K562 (cell line): ENCODE measurements at regions not wholly inside any gene's neighbourhood (a gene's known extent, or its start where the extent isn't known, plus 50 kb on each side); places are given as distances from the start of the nearest gene placed in this dataset.

ENCODE experiments used
- FOXA3 ChIP-seq, 2 experiments: fragments of 450-650 bp in 1 of 2; sonication (generic) in 1 of 2; formaldehyde crosslinking; IDR thresholded peaks in 1 of 2; conservative IDR thresholded peaks in 1 of 2; 2 replicates each; pipeline versions ENCODE4 v1.4.0 to v1.8.0; 2020 to 2022; ENCODE audit warnings: mild to moderate bottlenecking in 2 of 2, missing genetic modification reagents in 1 of 2
- MGA ChIP-seq: fragments of 450-650 bp; IDR thresholded peaks from 2 replicates; pipeline ENCODE4 v1.6.1; 2016; ENCODE audit warnings: mild to moderate bottlenecking, moderate library complexity
- MXD1 ChIP-seq: fragments of 250-450 bp; sonication (Bioruptor Pico); IDR thresholded peaks from 2 replicates; pipeline ENCODE4 v1.8.0; 2021; ENCODE audit warnings: borderline replicate concordance, mild to moderate bottlenecking, moderate library complexity; ENCODE audit not compliant: poor library complexity, severe bottlenecking
- TEAD4 ChIP-seq, 2 experiments: sonication (generic) in 1 of 2; formaldehyde crosslinking in 1 of 2; IDR thresholded peaks; 2 replicates each; pipeline versions ENCODE4 v1.6.1 to v1.8.0; 2012 to 2022; ENCODE audit warnings: borderline replicate concordance in 1 of 2, inconsistent platforms in 1 of 2, low read length in 1 of 2, mild to moderate bottlenecking in 1 of 2, missing genetic modification reagents in 1 of 2
- ZNF318 ChIP-seq, 2 experiments: fragments of 450-650 bp; IDR thresholded peaks; 2 replicates each; pipeline ENCODE4 v1.6.1; 2016; ENCODE audit warnings: mild to moderate bottlenecking in 2 of 2, borderline replicate concordance in 1 of 2, low read depth in 1 of 2, moderate library complexity in 1 of 2

DNA sequence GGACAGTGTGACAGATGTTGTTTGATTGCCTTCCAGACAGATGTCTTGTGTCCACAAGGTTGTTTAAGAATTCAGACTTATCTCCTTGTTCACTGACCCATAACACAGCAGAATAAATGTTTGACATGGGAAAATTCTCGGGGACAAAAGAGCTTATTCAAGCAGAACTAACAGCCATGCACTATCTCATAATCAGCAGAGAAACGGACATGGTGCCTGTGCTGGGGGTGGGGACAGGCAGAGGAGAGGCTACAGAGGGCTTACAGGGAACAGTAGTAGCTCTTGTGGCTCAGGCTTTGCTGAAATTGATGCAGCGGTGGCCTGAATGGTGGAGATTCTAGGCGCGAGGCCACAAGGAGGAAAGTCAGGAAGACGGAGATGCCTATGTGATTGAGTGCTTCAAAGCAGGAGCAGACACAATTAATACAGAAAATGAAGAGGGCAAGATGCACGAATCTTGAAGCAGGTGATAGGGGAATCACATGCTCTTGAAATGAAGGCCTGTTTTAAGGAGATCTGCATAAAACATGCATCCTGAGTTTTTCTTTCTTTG is 62.0 kb upstream of the CAB39 start (continued):
- TF ChIP-seq MGA, result peak; percentile 69
- 0 out of 2 replicates have a peak, but pooled peaks have one; percentile 20 for TF ChIP-seq TEAD4 (IDR thresholded peaks at IDR 0.05; ENCODE audit: low read length)
- no peak for TF ChIP-seq TEAD4 (CRISPR knock-in tag; IDR thresholded peaks at IDR 0.05; ENCODE audit: borderline replicate concordance)
- no peak for TF ChIP-seq MXD1 (CRISPR knock-in tag)
- peak in 1 of 2 experiments; percentile 50; a peak in 2 of 4 replicates for TF ChIP-seq FOXA3 (CRISPR knock-in tag; conservative IDR thresholded peaks at IDR 0.05 in 1 of 2, IDR thresholded peaks at IDR 0.05 in 1 of 2)
- 0 out of 4 replicates have a peak, but pooled peaks of 1 of the 2 experiments have one; percentile 12 for TF ChIP-seq ZNF318 (IDR thresholded peaks at IDR 0.05; ENCODE audit: borderline replicate concordance in 1 of 2, low read depth in 1 of 2)
